Stimulated activated CD4-positive, alpha-beta T cell treated with anti-CD3 and anti-CD28 coated beads, TNF-alpha, amount 100 ng/mL, for 24 hours (primary cell): ENCODE measurements at regions not wholly inside any gene's neighbourhood (a gene's known extent, or its start where the extent isn't known, plus 50 kb on each side); places are given as distances from the start of the nearest gene placed in this dataset.
"Not testable (repeated sequence)": the region's sequence is repeated elsewhere in the genome, so short reads cannot be mapped to it uniquely, and the experiment has no call there.

Experiments
- DNase-seq, 3 experiments: peaks; one replicate each; pipeline ENCODE4 v3.0.0-alpha.2; 2020; ENCODE audit warnings: low read depth in 3 of 3

DNA sequence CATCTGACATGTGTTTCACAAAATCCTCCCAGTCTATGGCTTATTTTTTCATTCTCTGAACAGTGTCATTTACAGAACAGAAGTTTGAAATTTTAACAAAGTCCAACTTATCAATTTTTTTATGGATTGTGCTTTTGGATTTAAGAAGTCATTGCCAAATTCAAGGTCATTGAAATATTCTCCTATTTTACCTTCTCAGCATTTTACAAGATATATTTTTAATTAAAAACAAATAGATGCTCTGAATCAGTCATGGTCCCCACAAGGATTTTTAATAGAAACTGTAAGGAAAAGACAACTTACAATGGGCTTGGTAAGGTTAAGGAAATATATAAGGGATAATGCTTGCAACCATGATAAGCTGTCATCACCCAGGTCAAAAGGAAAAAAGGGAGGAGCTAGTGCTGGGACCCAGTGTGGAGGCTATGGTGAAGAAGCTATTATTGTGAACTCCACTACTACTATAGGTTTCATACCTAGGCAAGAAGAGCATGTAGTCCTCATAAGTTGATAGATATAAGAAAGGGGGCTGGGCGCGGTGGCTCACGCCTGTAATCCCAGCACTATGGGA lies 144.5 kb upstream of the KCNJ15 start:
- DNase-seq: no peak

DNA sequence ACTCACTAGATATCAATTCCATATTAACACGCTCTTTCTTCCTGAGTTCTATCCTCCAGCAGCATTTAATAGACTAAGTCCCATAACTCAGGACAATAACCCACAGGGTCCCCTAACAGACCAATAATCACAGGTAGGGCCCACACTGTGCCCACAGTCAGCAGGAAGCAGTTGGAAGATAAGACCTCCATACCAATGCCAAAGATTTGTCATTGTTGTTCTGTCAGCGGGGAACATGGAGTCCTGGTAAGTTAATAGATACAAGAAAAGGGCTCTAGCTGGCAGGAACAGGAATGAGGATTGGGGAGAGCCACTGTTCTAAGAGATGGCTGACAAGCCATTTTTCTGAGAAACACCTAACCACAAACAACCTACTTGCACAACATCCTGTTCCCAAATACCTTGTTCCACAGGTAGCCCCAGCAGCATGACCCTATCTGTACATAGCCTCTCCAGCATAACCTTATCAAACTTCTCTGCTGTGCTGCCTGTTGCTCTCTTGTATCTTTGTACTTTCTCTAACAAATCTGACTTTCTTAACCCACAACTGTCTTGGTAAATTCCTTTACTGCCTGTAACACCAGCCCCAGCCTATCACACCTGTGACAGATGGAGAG lies 142.0 kb upstream of the KCNJ15 start:
- no peak for DNase-seq

DNA sequence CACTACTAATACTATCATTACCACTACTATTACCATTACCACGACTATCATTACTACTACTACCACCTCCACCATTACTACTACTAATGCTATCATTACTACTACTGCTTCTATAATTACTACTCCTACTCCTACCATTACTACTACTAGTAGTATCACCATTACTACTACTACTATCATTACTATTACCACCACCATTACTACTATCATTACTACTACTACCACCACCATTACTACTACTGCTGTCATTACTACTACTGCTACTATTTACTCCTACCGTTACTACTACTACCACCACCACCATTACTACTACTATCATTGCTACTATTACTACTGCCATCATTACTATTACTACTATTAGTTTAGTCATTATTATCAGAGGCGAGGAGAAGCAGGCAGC lies 140.9 kb upstream of the KCNJ15 start:
- no peak for DNase-seq

DNA sequence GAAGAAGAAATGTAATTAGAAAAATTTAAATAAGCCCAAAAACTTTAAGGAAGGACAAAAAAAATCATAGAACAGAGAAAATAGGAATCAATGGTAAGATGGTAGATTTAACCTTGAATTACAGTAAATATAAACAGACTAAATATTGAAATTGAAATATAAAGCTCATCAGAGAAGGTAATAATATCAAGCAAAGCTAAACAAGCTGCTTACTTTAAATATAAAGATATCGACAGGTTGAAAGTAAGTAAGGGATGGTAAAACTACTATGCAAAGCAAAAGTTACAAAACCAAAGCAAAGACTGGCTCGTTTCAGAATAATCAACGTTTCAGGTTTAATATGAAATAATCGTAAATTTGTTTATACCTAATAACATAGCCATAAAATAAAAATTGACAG lies 137.0 kb upstream of the KCNJ15 start:
- no peak for DNase-seq

- DNase-seq: not testable (repeated sequence)
These were observed 136.2 kb upstream of the KCNJ15 start for GRCh38 chr21:38120679-38120983.

- DNase-seq: no peak
These were observed 135.6 kb upstream of the KCNJ15 start for GRCh38 chr21:38120984-38121855.

- no peak for DNase-seq
These were observed 134.7 kb upstream of the KCNJ15 start for GRCh38 chr21:38121888-38122720.

GRCh38 chr21:38123626-38124025 lies 133.2 kb upstream of the KCNJ15 start:
- no peak for DNase-seq

DNA sequence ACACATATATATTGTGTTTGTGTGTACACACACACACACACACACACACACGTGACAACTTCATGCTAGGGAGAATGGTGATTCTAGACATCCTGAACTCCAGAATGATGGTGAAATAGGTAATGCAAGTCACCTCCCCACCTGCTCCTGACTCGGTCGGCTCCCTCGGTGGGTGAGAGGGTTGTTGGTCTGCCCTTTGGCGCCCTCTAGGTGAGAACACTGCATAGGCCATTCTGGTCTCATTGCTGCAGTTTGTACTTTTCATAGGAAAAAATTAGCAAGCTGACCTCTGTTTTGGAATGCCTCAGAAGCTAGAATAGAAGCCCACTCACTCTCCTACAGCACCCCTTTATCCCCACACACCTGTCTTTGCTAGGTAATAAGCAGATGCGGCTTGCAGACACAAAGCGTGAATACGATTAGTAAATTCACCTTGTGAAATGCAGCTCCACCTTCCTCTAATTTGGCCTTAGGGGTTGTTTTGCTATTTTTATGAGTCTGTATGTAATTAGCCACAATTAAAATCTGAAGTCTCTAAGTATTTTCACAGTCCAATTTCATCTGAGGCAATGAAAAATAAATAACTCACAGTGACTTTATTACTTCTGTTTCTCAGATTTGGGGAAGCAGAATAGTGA lies 130.0 kb upstream of the KCNJ15 start:
- peak; percentile 4 to 53 (median 14) for DNase-seq

DNA sequence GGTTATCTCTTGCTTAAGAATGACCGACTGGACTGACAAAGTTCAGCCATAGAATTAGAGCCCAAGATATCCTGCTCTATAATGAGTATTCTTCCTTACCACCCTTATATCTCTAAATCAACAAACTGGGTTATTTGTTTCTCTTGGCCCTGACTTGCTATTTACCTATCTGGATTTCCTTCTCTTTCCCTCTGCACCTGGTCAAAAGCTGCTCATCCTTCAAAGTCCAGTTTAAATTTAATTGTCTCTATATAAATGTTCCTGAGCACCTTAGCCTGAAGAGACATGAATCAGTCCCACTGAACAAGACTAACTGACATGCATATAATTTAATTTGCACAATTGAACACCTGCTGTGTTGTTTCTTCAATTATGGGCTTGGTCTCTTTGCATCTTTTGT lies 127.1 kb upstream of the KCNJ15 start:
- DNase-seq: no peak

- DNase-seq: no peak
These were observed 123.6 kb upstream of the KCNJ15 start for GRCh38 chr21:38133240-38133639.

DNA sequence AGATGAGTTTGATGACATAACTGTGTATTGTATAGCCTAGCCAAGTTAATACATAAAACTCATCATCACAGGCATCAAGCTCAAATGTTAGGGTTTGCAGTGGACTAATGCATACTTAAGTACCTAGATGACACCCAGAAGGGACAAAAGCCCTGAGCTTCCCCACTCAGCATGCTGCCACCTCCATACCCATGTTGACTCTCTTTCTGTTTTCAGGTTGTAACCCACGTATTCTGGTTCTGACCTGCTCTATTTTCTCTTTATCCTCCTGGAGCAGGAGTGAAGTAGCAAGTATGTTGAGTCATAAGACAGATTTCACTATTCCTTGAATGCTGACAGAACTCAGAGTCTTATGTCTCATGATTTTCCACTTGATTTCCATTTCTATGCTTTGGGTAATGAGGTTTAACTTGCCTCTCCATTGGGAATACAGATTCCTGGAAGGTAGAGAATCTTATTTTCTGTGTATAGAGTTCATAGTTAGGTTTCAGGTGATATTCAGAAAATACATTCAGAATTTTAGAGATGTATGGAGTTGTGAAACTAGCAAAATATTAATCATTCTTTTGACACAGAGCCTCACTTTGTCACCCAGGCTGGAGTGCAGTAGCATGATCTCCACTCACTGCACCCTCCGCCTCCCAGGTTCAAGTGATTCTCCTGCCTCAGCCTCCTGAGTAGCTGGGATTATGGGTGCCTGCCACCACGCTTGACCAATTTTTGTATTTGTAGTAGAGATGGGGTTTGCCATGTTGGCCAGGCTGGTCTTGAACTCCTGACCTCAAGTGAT lies 122.5 kb upstream of the KCNJ15 start:
- DNase-seq: no peak

GRCh38 chr21:38136201-38136600 lies 120.6 kb upstream of the KCNJ15 start:
- DNase-seq: no peak

GRCh38 chr21:38139380-38140168 lies 117.2 kb upstream of the KCNJ15 start:
- DNase-seq: no peak

- DNase-seq: no peak
These were observed 116.4 kb upstream of the KCNJ15 start for GRCh38 chr21:38140207-38140903.

- DNase-seq: no peak
These were observed 114.6 kb upstream of the KCNJ15 start for GRCh38 chr21:38142224-38142623.

DNA sequence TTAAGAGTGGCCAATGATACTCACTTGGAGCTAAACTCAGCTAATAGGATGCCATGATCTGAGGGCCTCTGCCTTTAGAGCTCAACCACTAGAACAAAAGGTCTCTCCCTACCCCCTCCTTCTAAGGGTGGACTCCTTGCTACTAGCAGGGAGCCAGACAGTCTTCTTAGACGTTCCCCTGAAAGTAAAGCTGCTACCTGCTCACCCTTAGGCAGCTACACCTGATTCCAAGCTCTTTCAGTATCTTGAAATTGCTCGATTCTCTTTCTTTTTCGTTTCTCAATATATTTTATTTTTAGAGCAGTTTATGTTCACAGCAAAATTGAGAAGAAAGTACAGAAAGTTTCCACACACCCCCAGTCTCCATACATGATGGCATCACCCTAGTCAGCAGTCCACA lies 112.6 kb upstream of the KCNJ15 start:
- no peak for DNase-seq

DNA sequence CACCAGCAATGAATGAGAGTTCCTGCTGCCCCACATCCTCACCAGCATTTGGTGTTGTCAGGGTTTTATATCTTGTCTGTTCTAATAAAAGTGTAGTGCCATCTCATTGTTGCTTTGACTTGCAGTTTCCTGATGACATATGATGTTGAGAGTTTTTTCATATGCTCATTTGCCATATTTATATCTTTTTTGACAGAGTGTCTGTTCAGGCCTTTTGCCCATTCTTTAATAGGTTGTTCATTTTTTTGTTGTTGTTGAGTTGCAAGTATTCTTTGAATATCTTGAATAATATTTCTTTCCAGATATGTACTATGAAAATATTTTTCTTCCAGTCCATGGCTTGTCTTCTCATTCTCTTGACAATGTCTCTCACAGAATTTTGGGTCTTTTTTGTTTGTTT lies 111.7 kb upstream of the KCNJ15 start:
- DNase-seq: no peak

DNA sequence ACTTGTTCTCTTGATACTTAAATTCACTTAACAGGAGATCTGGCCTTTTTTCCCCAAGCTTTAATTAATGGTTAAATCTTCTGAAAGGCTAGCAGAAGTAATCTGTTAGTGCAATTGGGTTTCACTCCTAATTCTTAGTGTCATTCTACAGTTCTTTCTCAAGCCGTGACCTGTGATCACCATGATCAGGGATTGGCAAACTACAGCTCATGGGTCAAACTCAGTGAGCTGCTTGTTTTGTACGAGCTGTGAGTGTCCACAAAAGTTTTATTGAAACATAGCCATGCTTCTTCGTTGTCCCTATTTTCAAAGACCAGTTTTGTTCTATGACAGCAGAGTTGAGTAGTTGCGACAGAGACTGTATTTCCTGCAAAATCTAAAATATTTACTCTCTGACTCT lies 109.4 kb upstream of the KCNJ15 start:
- DNase-seq: no peak

GRCh38 chr21:38148046-38148445 lies 108.7 kb upstream of the KCNJ15 start:
- DNase-seq: no peak
